ENCODE measurements at regions not wholly inside any gene's neighbourhood (a gene's known extent, or its start where the extent isn't known, plus 50 kb on each side); places are given as distances from the start of the nearest gene placed in this dataset.
"Not testable (repeated sequence)": the region's sequence is repeated elsewhere in the genome, so short reads cannot be mapped to it uniquely, and the experiment has no call there.

DNA sequence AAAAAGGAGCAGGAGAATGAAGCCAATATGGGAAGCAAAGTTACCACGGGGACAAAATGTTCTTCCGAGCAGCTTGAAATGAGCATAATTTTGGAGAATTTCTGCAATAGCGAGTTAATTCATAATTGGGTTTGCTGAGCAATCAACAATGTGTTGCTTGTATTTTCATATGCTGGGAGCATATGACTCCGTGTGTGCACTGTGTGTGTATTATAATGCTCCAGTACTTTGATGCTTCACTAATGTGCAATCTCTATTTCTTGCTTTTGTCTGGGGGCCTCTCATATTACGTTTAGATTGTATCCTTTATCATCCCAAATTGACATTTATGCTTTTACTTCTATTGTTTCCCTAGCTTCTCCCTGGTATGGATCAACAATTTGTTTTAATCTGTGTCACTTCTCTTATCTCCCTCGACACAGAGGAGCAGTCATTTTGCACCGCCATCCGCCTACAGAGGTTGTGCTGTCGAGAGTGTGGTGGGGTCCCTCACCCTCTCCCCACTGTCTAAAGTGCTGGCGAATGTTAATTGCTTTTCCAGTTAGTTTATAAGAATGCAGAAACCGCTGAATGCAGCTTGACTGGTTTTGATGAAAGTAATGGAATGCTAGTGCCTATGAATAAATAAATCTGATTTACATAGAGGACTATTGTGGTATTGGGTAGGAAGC, 372.5 kb upstream of the WWC1 start:
- no peak for DNase-seq

DNA sequence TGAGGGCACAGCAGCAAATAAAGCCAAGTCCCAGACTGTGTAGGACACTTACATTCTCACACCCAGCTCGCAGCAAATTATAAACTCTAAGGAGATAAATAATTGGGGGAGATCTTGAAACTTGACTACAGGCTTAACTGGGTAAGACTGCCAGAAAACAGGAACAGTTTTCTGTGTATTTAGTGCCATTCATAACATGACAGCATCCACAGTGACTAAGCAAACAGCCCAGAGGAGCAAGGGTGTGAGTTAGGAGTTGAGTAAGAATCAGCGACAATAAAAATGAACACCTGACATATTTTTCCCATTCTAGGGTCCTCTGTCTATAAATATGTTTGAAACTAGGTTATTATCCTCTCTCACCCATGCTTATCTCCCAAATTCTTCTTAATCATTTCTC, 370.9 kb upstream of the WWC1 start:
- no peak for DNase-seq

DNA sequence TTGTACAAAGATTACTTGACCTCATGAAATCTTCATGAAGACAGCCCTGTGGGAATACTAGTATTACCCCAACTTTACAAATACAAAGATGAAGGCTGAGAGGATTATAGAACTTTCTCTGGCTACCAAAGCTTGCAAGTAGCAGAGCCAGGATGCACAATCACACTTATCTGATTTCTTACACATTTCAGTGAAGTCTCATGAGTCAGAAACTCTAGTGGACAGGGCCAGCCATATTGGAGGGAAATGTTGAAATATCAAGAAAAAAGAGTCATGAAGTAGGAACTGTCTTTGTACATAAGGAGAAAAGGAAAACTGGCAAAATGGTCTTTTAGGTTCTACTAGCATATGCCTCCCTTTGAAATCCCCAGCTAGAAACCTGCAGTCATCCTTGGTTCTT, 369.6 kb upstream of the WWC1 start:
- DNase-seq, result no peak

DNA sequence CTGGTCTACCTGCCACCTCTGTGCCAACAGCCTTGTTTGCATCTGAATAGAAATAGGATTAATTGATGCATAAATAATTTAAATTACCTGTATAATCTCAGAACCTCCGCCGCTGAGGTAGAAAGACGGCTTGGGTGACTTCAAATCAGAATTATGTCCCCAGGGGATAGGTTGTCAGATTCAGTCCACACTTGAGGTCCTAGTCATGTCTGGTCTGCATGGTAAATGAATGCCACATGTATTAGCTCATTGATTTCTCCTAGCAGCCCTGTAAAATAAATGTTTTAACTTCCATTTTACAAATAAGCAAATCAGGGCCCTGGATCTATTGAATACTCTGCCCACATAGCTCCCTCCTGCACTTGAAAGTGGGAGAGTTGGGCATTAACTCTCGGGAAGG, 368.0 kb upstream of the WWC1 start:
- no peak for DNase-seq

DNA sequence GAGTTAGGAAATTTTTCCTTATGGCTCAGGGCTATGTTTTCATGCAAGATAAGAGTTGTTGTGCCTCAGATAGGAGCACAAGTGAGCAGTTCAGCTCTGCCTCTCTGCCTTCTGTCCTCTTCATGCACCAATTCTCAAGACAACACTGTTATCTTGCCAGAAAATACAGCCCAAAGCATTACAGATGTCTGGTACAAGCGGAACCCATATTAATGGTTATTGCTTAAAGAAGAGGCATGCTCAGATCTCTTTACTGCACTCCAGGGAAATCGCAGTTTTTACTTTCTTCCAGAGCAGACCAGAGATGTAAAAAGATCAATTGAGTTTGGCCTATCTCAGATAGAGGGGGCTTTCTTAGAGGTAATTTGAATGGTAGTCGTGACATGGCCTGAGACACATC, 361.6 kb upstream of the WWC1 start:
- no peak for DNase-seq

DNA sequence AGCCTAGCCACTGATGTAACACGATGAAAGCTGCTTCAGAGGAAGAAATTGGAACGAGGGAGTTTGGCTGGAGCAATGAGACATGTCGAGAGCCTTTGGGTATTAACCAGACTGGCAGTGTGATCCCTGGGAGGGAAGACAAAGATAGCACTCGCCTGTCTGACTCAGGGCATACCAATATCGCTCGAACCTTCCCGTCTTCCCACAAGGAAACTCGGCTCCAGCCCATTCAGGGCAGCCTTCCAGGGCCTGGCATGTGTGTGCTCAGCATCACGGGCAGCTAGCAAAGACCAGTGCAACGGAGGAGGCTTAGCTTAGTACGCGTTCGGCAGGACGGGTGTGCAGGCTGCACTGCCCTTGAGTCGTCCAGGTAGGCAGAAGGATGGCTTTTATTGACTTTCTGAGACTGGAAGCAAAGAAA, 356.9 kb upstream of the WWC1 start:
- no peak for DNase-seq

DNA sequence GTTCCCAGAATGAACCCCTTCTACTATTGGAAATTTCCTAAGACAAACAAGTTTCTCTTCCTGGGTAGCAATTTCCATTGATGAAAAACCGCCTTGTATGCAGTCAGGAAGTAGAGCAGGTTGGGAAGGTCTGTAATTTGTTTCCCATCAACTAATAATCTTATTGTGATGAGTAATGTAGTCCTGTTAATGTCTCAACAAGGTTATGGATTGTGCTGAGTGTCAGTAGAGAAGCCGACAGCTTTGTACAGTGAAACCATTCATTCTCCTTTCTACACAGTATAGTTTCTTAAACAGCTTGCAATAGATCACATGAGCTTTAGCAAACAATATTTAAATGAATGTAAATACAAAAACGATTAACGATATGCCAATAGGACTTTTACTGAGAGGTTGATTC, 355.4 kb upstream of the WWC1 start:
- no peak for DNase-seq

DNA sequence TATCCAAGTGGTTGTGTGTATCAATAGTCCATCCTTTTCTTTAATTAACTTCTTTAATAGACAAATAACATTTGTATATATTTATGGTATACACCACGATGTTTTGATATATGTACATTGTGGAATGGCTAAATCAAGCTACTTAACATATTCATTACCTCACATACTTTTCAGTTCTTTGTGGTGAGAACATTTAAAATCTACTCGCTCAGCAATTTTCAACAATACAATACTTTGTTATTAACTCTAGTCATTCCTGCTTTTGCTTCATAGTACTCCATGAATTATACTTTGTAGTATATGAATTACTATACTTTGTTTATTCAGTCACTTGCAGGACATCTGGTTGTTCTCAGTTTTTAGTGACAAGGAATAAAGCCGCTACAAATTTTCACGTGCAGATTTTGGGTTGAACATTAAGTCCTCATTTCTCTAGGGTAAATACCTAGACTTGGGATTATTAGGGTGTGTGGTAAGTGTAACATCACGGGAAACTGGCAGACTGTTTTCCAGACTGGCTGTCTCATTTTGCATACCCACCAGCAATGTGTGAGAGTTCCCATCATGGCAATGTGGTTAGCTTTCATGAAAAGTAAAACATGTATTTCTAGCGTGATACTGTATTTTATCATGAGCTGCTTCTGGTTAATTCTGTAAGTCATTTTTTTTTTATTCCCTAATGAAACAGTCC, 354.4 kb upstream of the WWC1 start:
- DNase-seq, result no peak

DNA sequence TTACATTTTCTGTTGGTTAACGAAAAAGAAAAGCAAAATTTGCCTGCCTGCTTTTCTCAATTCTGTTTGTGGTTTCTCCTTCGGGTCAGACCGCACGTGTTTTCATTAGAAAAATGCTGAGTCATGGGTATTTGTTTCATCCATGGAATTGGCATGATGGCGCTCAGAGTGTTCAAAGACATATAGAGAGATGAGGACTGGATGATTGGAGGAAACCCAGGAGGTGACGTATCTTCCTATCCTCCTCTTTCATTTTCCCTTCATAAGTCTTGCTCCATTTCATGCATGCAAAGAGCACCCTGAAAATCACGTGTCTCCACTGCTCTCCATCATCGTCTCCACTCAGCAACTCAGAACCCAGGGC, 353.8 kb upstream of the WWC1 start:
- no peak for DNase-seq

DNA sequence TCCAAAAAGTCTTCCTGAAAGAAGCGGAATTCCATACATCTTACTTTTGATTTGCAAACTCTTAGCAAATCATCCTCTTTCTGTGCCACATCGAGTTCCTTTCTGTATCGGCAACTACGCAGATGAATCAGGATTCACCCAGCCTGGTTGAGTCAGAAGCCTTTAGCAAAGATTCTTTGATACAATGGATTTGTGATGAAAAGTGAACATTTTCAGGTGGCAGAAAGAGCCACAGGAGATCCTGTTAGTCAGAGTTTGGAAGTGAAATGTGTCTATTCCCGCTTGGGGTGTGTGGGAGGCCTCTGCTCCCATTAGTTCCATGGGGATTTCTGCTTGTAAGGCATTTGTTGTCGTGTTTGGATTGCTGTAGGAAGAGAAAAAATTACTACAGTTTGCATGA, 351.8 kb upstream of the WWC1 start:
- DNase-seq, result no peak

DNA sequence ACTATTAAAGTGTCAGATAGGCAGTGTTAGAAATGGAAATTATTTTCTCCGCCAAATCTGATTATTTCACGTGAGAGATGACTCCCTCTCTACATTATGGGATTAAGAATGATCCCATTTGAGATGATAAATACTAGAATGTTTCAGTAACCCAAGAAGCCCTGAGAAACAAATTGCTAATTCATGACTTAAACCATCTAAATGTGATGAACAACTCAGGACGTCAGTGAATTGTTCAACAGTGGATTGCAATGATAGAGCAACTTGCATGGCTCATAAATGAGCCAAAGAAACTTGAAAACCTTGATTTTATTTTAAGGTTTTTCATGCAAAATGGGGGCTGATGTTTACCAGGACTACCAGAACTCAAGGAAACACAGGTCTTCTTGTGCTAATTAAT, 350.5 kb upstream of the WWC1 start:
- no peak for DNase-seq

DNA sequence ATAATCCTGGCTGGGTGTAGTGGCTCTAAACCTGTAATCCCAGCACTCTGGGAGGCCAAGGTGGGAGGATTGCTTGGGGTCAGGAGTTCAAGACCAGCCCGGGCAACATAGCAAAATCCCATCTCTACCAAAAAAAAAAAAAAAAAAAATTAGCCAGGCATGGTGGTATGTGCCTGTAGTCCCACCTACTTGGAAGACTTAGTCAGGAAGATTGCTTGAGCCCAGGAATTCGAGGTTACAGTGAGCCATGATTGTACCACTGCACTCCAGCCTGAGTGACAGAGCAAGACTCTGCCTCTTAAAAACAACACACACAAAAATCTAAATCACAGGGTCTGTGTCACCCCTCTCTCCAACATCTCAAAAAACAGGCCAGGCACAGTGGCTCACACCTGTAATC, 349.9 kb upstream of the WWC1 start:
- DNase-seq, result not testable (repeated sequence)

DNA sequence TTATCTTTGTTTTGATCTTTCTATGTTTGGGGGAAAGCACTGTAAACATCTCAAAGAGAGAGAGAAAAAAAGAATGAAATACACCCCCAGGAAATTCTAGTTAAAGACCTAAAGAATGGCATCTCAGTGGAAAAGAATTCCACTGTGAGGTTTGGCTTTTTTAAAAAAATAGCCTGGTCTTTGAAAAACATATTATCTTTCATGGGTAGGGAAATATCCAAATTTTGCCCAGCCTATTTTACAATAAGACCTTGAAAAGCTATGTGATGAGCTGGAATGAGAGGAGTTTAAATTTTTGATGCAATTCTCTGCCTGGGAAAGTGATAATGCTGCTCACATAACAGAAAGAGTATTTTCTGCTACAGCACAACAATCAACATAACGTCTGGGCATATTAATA, 348.1 kb upstream of the WWC1 start:
- no peak for DNase-seq

DNA sequence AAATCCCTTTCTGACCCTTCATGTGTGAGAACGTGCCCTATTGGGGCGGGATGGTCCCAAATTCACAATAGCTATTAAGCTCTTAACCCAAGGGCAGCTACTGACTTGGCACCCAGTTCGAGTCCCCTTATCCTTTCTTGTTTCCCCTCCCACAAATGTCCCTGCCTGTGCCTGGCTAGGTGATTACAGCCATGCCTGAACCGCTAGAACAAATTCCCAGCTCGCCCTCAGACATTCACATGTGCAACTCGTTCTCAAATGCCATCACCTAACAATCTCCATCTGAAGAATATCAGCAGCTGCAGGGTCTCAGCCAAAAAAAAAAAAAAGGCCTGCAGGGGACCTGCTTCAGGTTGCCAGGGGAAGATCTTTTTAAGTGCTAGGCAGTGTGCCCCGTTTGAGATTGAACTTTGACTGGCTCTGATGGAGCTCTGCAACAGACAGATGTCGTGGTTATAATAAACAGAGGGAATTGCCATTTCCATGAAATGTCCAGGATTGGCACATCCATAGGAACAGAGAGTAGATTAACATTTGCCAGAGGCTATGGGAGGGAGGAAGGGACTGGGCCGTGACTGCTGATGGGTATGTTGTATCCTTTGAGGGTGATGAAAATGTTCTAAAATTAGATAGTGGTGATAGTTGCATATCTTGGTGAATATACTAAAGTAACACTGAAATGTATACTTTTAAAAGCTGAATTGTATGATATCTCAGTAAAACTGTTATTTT, 347.2 kb upstream of the WWC1 start:
- DNase-seq, result no peak

DNA sequence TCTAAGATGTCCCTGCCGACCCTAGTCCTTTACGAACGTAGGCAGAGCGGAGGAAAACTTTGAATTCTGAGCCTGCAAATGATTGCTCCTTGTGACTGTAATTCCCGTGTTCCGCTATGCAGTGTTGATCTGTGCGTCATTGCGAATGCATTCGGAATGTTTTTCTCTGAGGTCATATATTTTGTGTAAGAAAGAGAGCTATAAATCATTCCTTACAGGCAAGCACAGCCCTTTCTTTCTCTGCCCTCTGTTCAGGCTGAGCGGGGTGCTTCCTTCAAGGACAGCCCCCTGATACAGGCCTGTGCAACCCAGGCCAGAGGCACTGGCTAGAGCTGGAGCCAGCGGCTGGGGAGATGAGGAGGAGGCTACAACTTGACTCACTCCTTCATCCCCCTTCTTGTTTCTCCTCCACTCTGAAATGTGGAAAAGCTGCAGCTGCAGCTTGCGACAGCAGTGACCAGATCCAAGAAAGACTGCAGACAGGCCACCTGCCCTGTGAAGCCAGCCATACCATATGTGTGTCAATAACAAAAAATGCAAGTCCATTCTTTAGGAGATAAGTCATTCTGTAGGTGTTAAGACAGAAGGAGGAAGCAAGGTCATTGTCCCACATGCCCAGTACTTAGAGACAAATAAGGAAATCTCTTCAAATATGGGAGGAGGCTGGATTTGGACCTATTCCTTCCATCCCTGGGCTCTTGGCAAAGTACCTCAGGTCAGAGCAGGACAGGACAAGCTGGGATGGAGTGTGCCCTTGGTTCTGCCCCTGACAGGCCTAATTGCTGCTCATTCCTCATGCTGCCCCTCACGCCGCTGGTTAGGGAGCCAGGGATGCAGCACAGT, 345.7 kb upstream of the WWC1 start:
- no peak for DNase-seq

DNA sequence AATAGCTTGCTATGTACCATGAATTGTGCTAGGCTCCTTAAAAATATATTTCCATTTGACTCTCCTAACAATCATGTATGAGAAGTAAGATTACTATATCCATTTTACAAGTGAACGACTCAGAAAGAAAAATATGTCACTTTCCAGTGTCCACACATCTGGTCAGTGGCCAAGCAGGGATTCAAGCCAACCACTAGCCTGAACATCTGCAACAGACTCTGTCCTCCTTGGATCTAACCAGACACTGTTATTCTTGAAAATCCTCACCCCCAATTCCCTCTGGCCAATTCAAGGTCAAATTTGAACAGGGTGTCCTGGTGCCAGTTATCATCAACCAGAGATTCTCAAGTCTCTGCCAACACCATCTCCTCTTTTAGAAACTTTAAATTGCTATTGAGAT, 344.1 kb upstream of the WWC1 start:
- DNase-seq, result no peak

DNA sequence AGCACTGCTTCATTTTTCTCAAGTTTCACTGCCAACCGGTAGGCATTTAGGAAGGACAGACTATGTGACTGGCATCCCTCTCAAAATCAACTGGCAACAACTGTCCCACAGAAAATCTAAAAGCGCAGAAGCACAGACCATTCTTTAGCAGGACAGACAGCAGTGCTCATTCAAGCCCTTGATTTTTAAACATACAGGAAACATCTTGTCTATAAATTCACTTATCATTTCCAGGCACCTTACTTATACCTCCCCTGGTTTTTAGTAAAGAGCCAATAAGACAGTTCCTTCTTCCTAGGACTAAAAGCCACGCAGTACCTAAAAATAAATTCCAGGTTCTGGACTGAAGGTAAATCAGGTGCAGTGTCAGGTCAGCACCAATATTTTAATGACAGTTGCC, 343.2 kb upstream of the WWC1 start:
- no peak for DNase-seq

DNA sequence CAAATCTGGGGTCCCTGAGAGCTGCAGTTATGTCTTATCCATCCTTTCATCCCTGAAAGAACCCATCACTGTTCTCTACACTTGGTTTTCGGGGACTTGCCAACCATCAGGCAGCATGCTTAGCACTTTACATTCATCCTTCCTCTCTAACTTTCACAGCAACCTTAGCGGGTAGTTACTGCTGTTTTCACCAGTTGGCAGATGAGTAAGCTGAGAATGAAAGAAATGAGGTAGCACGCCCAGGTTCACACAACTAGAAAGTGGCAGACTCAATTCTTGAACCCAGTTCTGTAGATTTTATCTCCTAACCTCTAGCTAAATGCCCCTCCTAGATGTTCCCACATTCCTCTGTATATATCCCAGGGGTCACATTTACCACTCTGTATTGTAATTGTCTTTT, 342.0 kb upstream of the WWC1 start:
- no peak for DNase-seq

DNA sequence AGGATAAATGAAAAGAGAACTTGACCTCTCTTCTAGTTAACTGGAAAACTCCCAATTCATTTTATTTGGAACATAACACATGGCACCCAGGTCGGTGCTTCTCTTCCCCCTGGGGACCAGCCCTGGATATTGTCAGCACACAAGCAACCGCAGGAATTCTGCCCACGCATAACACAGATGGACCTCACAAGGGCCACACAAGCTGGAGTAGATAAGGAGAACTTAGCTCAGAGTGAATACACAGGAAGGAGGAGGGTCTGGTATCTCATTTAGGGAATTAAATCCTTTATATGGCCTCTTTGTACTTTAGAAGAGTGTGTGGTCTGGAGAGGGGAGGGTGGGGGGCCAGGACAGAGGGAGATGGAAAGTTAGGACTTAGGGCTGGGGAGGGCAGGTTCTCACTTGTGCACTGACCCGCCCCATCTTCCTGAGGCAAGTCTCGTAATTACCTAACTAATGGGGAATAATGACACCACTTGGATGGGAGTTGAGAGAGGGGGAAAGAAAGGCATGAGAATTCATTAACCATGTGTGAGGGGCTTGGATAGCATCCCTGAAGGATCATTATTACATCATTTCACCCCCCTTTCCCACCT, 341.2 kb upstream of the WWC1 start:
- no peak for DNase-seq

DNA sequence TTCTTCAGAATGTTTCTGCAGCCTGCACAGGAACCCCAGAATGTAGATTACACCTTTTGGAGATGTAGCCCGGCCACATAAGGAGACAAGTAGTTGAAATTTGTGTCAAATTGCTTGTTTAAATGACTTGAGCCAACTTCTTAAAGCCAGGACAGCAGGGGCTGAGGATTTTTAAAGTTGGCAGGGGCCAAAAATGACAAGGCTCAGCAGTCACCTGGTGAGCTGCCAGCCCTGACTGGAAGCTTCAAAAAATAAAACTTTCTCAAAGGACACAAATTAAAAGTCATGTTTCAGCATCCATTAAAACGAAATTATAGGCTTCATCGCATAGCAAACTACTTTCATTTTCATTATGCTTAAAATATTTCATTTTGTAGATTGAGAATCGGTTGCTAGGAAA, 340.3 kb upstream of the WWC1 start:
- no peak for DNase-seq

DNA sequence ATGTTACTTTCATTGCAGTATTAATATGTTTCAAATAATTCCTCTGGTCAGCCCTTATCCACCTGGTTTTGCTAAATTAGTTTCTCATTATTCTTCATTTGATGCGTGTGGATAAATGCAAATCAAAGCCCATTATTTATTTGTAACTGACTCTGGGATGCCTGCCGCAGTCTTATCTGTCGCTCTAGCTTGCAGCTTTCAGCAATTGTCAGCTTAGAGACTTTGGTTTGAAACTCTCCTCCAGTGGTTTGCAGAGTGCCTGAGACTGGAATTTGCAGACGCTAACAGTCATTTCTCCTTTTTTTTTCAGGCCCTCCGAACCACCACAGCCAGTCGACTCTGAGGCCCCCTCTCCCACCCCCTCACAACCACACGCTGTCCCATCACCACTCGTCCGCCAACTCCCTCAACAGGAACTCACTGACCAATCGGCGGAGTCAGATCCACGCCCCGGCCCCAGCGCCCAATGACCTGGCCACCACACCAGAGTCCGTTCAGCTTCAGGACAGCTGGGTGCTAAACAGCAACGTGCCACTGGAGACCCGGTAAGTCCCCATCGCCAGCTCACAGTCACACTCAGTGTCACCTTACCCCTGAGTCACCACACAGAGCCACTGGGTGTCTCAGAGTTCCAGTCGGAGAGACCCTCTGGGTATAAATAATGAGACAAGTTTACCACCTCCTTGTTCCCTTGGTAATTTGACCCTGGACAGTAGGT, 339.0 kb upstream of the WWC1 start:
- no peak for DNase-seq

DNA sequence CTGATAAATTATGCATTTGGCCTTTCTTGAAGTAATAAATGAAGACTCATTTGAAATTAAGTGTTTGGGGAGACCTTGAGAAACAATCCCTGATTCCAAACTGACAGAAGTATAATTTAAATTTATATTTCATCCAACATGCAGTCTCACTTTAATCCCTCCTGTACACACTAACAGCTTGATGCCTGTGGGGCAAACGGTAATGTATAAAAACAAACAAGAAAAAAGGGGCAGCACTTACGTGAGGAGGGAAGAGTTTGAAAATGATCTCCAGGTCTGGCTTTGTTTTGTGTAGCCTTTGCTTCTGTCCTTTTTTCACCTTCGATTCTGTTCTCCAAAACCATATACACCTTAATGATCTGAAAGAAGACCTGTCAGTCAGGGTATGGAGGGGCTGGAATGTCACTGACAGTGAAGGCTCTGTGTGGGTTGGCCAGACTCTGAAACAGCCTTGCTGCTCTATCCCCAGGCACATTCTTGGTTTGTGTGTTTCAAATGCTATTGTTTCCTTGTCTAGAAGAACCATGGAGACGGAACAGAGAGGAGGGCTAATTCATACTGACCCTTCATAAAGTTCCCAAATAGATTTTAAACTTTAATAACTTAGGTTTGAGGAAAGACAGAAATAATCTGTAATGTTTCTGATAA, 338.2 kb upstream of the WWC1 start:
- DNase-seq, result no peak

Measured in stimulated activated CD4-positive, alpha-beta T cell treated with anti-CD3 and anti-CD28 coated beads, Interleukin-2, amount 100 ng/mL, for 48 hours (primary cell).